ENCODE measurements at regions not wholly inside any gene's neighbourhood (a gene's known extent, or its start where the extent isn't known, plus 50 kb on each side); places are given as distances from the start of the nearest gene placed in this dataset.

GRCh38 chr6:147053311-147053921, 150.8 kb upstream of the STXBP5 start:
- Histone ChIP-seq H3K27me3 (replicated peaks; ENCODE audit: insufficient read depth, low read length) (no peaks in the 10 kb centered on the region), H3K9ac (ENCODE audit: low read length) (no peak overlapping the region), H2AFZ (ENCODE audit: low read length) (no peak overlapping the region), H3K9me2 (replicated peaks; ENCODE audit: insufficient read depth, low read length) (no peaks in the 10 kb centered on the region), H3K4me1 (ENCODE audit: low read length) (no peaks in the 10 kb centered on the region), H3K36me3 (replicated peaks; ENCODE audit: insufficient read depth, low read length) (no peaks in the 10 kb centered on the region), H3K9me3 (replicated peaks; ENCODE audit: insufficient read depth, low read length) (no peaks in the 10 kb centered on the region), H3K27ac (ENCODE audit: low read length) (no peak overlapping the region), H3K79me2 (ENCODE audit: low read length) (no peaks in the 10 kb centered on the region), H3K4me3 (ENCODE audit: low read length) (no peak overlapping the region), H3F3A (ENCODE audit: insufficient read depth, low read length) (no peaks in the 10 kb centered on the region), H3K4me2 (ENCODE audit: low read depth, low read length) (no peak overlapping the region), H4K20me1 (ENCODE audit: insufficient read depth, low read length) (no peaks in the 10 kb centered on the region)
- DNase-seq, result no peak
- TF ChIP-seq EZH2 (optimal IDR thresholded peaks at IDR 0.05; ENCODE audit: low read depth, low read length) (no peak), EZH2phosphoT487 (IDR thresholded peaks at IDR 0.05; ENCODE audit: low read length) (no peak)
- TF ChIP-seq, protein P1, sequence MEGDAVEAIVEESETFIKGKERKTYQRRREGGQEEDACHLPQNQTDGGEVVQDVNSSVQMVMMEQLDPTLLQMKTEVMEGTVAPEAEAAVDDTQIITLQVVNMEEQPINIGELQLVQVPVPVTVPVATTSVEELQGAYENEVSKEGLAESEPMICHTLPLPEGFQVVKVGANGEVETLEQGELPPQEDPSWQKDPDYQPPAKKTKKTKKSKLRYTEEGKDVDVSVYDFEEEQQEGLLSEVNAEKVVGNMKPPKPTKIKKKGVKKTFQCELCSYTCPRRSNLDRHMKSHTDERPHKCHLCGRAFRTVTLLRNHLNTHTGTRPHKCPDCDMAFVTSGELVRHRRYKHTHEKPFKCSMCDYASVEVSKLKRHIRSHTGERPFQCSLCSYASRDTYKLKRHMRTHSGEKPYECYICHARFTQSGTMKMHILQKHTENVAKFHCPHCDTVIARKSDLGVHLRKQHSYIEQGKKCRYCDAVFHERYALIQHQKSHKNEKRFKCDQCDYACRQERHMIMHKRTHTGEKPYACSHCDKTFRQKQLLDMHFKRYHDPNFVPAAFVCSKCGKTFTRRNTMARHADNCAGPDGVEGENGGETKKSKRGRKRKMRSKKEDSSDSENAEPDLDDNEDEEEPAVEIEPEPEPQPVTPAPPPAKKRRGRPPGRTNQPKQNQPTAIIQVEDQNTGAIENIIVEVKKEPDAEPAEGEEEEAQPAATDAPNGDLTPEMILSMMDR (IDR thresholded peaks at IDR 0.05; ENCODE audit: low read length), result no peak

GRCh38 chr6:147054158-147054557, 150.1 kb upstream of the STXBP5 start:
- Histone ChIP-seq H3K4me2 (ENCODE audit: low read depth, low read length) (no peak overlapping the region), H3K27ac (ENCODE audit: low read length) (no peak overlapping the region), H3K9me3 (replicated peaks; ENCODE audit: insufficient read depth, low read length) (no peaks in the 10 kb centered on the region), H3K9ac (ENCODE audit: low read length) (no peak overlapping the region), H3K36me3 (replicated peaks; ENCODE audit: insufficient read depth, low read length) (no peaks in the 10 kb centered on the region), H3K4me3 (ENCODE audit: low read length) (no peak overlapping the region), H3K9me2 (replicated peaks; ENCODE audit: insufficient read depth, low read length) (no peaks in the 10 kb centered on the region), H3K79me2 (ENCODE audit: low read length) (no peaks in the 10 kb centered on the region), H4K20me1 (ENCODE audit: insufficient read depth, low read length) (no peaks in the 10 kb centered on the region), H3F3A (ENCODE audit: insufficient read depth, low read length) (no peaks in the 10 kb centered on the region), H2AFZ (ENCODE audit: low read length) (no peak overlapping the region), H3K4me1 (ENCODE audit: low read length) (no peaks in the 10 kb centered on the region), H3K27me3 (replicated peaks; ENCODE audit: insufficient read depth, low read length) (no peaks in the 10 kb centered on the region)
- DNase-seq, result no peak
- TF ChIP-seq EZH2 (optimal IDR thresholded peaks at IDR 0.05; ENCODE audit: low read depth, low read length) (no peak), EZH2phosphoT487 (IDR thresholded peaks at IDR 0.05; ENCODE audit: low read length) (no peak)
- TF ChIP-seq, protein P1 (IDR thresholded peaks at IDR 0.05; ENCODE audit: low read length), result no peak

DNA sequence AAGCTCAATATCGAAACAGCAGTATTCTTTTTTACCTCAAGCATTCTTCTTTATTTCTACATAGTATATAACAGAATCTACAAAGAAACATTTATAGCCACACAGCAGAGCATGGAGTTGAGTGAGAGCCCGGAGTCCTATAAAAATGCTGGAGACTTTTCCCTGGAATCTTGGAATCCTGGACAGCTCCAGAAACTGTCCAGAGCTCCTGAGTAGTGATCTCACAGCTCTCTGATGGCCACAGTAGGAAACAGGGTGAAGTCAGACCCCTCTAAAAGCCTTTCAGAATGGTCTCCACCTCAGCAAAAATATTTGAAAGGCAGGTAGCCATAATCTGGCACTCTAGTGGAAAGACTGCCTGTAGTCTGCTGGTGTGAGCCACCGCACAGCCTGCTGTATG, 149.3 kb upstream of the STXBP5 start:
- no peaks in the 10 kb centered on the region for H3K79me2 ChIP-seq (ENCODE audit: low read length)
- no peaks in the 10 kb centered on the region for H3K4me1 ChIP-seq (ENCODE audit: low read length)
- no peaks in the 10 kb centered on the region for H3K36me3 ChIP-seq (replicated peaks; ENCODE audit: insufficient read depth, low read length)
- H3K27me3 ChIP-seq (replicated peaks; ENCODE audit: insufficient read depth, low read length), result no peaks in the 10 kb centered on the region
- H3K4me3 ChIP-seq (ENCODE audit: low read length), result no peak overlapping the region
- H3K9me3 ChIP-seq (replicated peaks; ENCODE audit: insufficient read depth, low read length), result no peaks in the 10 kb centered on the region
- no peak overlapping the region for H2AFZ ChIP-seq (ENCODE audit: low read length)
- H3K4me2 ChIP-seq (ENCODE audit: low read depth, low read length), result no peak overlapping the region
- no peaks in the 10 kb centered on the region for H3F3A ChIP-seq (ENCODE audit: insufficient read depth, low read length)
- H3K9ac ChIP-seq (ENCODE audit: low read length), result no peak overlapping the region
- no peaks in the 10 kb centered on the region for H3K9me2 ChIP-seq (replicated peaks; ENCODE audit: insufficient read depth, low read length)
- TF ChIP-seq, protein P1 (IDR thresholded peaks at IDR 0.05; ENCODE audit: low read length), result no peak
- no peak for TF ChIP-seq EZH2phosphoT487 (IDR thresholded peaks at IDR 0.05; ENCODE audit: low read length)
- no peak for TF ChIP-seq EZH2 (optimal IDR thresholded peaks at IDR 0.05; ENCODE audit: low read depth, low read length)
- no peaks in the 10 kb centered on the region for H4K20me1 ChIP-seq (ENCODE audit: insufficient read depth, low read length)
- no peak overlapping the region for H3K27ac ChIP-seq (ENCODE audit: low read length)
- no peak for DNase-seq

All from MM.1S (cell line).